Activated B cell treated with CpG ODN at 0.5 μM for 24 hours (primary cell): ENCODE measurements at regions not wholly inside any gene's neighbourhood (a gene's known extent, or its start where the extent isn't known, plus 50 kb on each side); places are given as distances from the start of the nearest gene placed in this dataset.

ENCODE experiments used
- ATAC-seq: fragments of 200-7000 bp; cut with Tn5 transposase; one replicate; pipeline ENCODE4 v1.10.0; 2021; ENCODE audit warnings: low read depth, mild to moderate bottlenecking, moderate library complexity
- CTCF ChIA-PET: fragments of 350-600 bp; sonication (Branson Sonifier 250); formaldehyde crosslinking; loops from one replicate; lab custom pipeline; 2021; ENCODE audit warnings: antibody characterized with exemption; lab: Charles Lee
- POLR2A ChIA-PET: fragments of 350-600 bp; sonication (Branson Sonifier 250); formaldehyde crosslinking; loops from one replicate; lab custom pipeline; 2021; ENCODE audit warnings: antibody characterized with exemption; lab: Charles Lee
- DNase-seq: peaks from one replicate; pipeline ENCODE4 v3.0.0; 2022
- H3K27ac Mint-ChIP-seq: one replicate; pipeline ENCODE4 v1.8.0; 2020; ENCODE audit warnings: mixed read lengths
- H3K27me3 Mint-ChIP-seq: one replicate; pipeline ENCODE4 v1.8.0; 2021; ENCODE audit warnings: mixed read lengths
- H3K36me3 Mint-ChIP-seq: one replicate; pipeline ENCODE4 v1.8.0; 2021; ENCODE audit warnings: low read depth, mixed read lengths
- H3K4me1 Mint-ChIP-seq: one replicate; pipeline ENCODE4 v1.8.0; 2021; ENCODE audit warnings: mixed read lengths
- H3K4me3 Mint-ChIP-seq: one replicate; pipeline ENCODE4 v1.8.0; 2020; ENCODE audit warnings: mild to moderate bottlenecking, mixed read lengths
- H3K9me3 Mint-ChIP-seq: one replicate; pipeline ENCODE4 v1.8.0; 2020; ENCODE audit warnings: mixed read lengths
- intact Hi-C: fragments of 100-400 bp; cut with micrococcal nuclease; formaldehyde crosslinking; loops from one replicate; pipeline ENCODE4 v1.15.1; 2024
- TF ChIP-seq, protein P1 (sequence below): fragments of 200-600 bp; IDR thresholded peaks from one replicate; pipeline ENCODE4 v1.8.0; 2022; ENCODE audit warnings: antibody characterized with exemption, mild to moderate bottlenecking

DNA sequence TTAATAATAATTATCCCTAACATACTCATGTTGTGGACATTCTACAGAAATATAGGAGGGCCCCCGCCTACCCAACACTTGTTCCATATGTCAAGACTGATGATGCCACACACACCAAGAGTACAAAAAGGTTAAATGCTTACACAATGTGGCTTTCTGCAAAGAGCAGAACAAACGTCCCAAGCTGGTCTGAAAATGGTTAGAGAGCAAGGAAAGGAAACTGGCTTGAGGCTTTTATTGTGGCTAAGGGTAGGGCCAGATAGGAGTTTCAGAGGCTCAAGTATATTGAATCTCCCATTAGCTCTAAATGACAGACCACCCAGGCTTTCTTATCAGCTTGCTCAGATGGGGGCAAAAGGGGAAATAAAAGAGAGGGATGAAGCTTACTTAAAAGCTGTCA is 134.1 kb upstream of the C1QTNF7 start:
- POLR2A ChIA-PET = no interaction called here
- TF ChIP-seq, protein P1, sequence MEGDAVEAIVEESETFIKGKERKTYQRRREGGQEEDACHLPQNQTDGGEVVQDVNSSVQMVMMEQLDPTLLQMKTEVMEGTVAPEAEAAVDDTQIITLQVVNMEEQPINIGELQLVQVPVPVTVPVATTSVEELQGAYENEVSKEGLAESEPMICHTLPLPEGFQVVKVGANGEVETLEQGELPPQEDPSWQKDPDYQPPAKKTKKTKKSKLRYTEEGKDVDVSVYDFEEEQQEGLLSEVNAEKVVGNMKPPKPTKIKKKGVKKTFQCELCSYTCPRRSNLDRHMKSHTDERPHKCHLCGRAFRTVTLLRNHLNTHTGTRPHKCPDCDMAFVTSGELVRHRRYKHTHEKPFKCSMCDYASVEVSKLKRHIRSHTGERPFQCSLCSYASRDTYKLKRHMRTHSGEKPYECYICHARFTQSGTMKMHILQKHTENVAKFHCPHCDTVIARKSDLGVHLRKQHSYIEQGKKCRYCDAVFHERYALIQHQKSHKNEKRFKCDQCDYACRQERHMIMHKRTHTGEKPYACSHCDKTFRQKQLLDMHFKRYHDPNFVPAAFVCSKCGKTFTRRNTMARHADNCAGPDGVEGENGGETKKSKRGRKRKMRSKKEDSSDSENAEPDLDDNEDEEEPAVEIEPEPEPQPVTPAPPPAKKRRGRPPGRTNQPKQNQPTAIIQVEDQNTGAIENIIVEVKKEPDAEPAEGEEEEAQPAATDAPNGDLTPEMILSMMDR = no peak

DNA sequence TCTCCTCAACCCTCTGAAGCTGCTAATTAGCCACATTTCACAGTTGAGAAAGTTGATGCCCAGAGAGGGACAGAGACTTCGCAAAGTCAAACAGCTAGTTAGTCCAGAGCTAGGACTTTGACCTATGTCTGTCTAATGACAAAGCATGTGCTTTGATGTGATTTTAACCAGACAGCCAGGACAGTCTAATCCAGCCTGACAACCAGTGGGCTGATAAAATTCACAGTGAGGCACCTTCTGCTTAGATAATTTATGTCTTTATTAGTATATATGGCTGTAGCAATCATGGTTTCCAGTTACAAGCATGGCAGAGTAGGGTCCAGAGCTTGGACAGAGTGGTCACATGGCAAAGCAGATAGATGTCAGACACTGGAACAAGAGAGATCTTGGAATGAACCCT is 133.6 kb upstream of the C1QTNF7 start:
- Mint-ChIP-seq H3K4me3 (no peak overlapping the region), H3K4me1 (no peaks in the 10 kb centered on the region), H3K9me3 (no peaks in the 10 kb centered on the region), H3K27ac (no peak overlapping the region), H3K36me3 (no peaks in the 10 kb centered on the region), H3K27me3 (no peaks in the 10 kb centered on the region)
- intact Hi-C loops = no loop called here
- DNase-seq (no peak), ATAC-seq (no peak)
- CTCF ChIA-PET = no interaction called here
- TF ChIP-seq, protein P1 = no peak
- POLR2A ChIA-PET = no interaction called here

More for the DNA sequence above, 134.1 kb upstream of the C1QTNF7 start:
- ATAC-seq = no peak
- Mint-ChIP-seq H3K27me3 (no peaks in the 10 kb centered on the region), H3K36me3 (no peaks in the 10 kb centered on the region), H3K4me3 (no peak overlapping the region), H3K9me3 (no peaks in the 10 kb centered on the region), H3K4me1 (no peaks in the 10 kb centered on the region), H3K27ac (no peak overlapping the region)
- intact Hi-C loops = no loop called here
- DNase-seq = no peak
- CTCF ChIA-PET = no interaction called here

DNA sequence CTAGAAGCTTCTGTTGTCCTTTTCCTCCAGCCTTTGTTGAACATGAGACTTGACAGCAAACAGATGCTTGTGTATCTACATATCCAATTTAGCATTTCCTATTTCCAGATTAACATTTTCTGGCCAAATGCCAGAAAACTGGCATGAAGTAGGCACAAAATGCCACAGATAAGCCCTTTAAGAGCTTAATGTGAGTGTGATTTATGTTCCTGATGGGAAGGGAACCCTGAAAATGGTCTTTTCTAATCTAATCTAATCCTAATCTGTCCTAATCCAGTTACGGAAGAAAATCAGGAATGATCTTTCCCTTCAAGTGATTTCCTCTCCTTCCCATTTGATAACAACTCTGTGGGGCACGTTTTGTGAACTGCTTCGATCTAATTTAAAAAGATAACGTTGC is 133.0 kb upstream of the C1QTNF7 start:
- intact Hi-C loops = no loop called here
- Mint-ChIP-seq H3K4me3 (no peak overlapping the region), H3K27me3 (no peaks in the 10 kb centered on the region), H3K4me1 (no peaks in the 10 kb centered on the region), H3K36me3 (no peaks in the 10 kb centered on the region), H3K9me3 (no peaks in the 10 kb centered on the region), H3K27ac (no peak overlapping the region)
- DNase-seq (no peak), ATAC-seq (no peak)
- ChIA-PET CTCF (no interaction called here), POLR2A (interaction anchor here (0.7 kb wide), 1 partner anchor 1574 kb away, joined by 7 read pairs; no protein-coding TSS in a partner anchor)
- TF ChIP-seq, protein P1 = no peak

DNA sequence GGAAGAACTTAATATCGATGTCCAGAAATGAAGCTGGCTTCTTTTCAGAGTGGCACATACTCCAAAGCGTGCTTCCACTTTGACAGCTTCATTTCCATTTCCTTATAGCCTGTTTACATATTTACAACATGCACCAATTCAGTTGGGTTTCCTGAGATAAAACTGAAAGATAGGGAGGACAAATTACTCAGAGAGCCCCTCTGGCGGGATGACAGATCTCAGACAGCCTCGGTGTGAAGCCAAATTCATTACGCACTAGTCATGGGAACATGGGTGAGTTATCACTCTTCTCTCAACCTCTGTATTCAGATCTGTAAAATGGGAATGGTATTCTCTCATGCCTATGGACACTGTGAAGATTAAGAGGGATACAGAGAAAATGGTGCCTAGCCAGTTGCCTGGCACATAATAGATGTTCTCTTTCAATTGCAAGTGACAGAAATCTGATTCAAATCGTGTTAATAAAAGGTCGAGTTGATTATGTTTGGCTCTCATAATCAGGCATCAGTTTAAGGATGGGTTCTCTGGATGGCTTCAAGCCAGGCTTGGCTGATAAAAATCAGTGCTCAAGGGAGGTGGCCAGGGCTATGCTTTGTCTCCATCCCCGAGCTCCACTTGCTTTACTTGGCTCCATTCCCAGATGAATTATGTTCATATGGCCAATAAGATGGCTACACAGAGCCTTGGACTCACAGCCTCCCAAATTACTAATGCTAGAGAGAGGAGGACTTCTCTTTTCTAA is 132.2 kb upstream of the C1QTNF7 start:
- Mint-ChIP-seq H3K36me3 (no peaks in the 10 kb centered on the region), H3K4me3 (no peak overlapping the region), H3K27me3 (no peaks in the 10 kb centered on the region), H3K4me1 (no peaks in the 10 kb centered on the region), H3K27ac (no peak overlapping the region), H3K9me3 (no peaks in the 10 kb centered on the region)
- POLR2A ChIA-PET = interaction anchor here (0.7 kb wide), 1 partner anchor 1575 kb away, joined by 7 read pairs; no protein-coding TSS in a partner anchor
- TF ChIP-seq, protein P1 = no peak
- intact Hi-C loops = no loop called here
- ATAC-seq = no peak
- CTCF ChIA-PET = no interaction called here
- DNase-seq = no peak

DNA sequence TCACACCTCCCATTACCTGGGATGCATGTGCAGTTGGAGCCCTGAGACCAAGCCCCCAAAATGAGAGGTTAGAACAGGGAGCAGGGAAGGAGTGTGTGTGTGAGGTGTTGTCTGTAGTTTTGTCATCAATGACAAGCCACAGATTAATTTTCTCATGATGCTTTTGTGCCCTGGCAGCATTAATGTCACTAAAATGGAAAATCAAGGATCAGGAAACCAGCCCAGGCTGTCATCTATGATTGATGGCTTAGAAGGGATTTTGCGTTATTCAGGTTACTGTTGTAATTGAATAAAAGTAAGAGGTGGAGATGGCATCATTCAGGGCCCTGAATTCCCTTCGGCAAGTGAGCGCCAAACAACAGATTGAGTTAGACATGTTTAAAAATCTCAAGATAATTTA is 130.5 kb upstream of the C1QTNF7 start:
- ChIA-PET CTCF (no interaction called here), POLR2A (no interaction called here)
- H3K9me3 Mint-ChIP-seq = no peaks in the 10 kb centered on the region
- H3K27ac Mint-ChIP-seq = no peak overlapping the region
- no peaks in the 10 kb centered on the region for H3K36me3 Mint-ChIP-seq
- no peak for DNase-seq
- ATAC-seq = no peak
- H3K27me3 Mint-ChIP-seq = no peaks in the 10 kb centered on the region
- H3K4me3 Mint-ChIP-seq = no peak overlapping the region
- H3K4me1 Mint-ChIP-seq = no peaks in the 10 kb centered on the region
- intact Hi-C loops = no loop called here
- TF ChIP-seq, protein P1 = no peak
